Activated naive CD4-positive, alpha-beta T cell treated with anti-CD3 and anti-CD28 coated beads, Interleukin-2, amount 50 U/mL, for 24 hours (primary cell): ENCODE measurements at regions not wholly inside any gene's neighbourhood (a gene's known extent, or its start where the extent isn't known, plus 50 kb on each side); places are given as distances from the start of the nearest gene placed in this dataset.
"Not testable (repeated sequence)": the region's sequence is repeated elsewhere in the genome, so short reads cannot be mapped to it uniquely, and the experiment has no call there.

ENCODE experiments used
- H3K27ac Mint-ChIP-seq: one replicate; pipeline ENCODE4 v1.8.0; 2021; ENCODE audit warnings: mild to moderate bottlenecking, mixed read lengths
- H3K27me3 Mint-ChIP-seq: one replicate; pipeline ENCODE4 v1.8.0; 2021; ENCODE audit warnings: mixed read lengths
- H3K36me3 Mint-ChIP-seq: one replicate; pipeline ENCODE4 v1.8.0; 2021; ENCODE audit warnings: mixed read lengths
- H3K4me1 Mint-ChIP-seq: one replicate; pipeline ENCODE4 v1.8.0; 2021; ENCODE audit warnings: mixed read lengths
- H3K4me3 Mint-ChIP-seq: one replicate; pipeline ENCODE4 v1.8.0; 2021; ENCODE audit warnings: mild to moderate bottlenecking, mixed read lengths
- H3K9me3 Mint-ChIP-seq: one replicate; pipeline ENCODE4 v1.8.0; 2021; ENCODE audit warnings: mixed read lengths

- H3K9me3 Mint-ChIP-seq, H3K27me3 Mint-ChIP-seq, H3K36me3 Mint-ChIP-seq, H3K4me3 Mint-ChIP-seq: not testable (repeated sequence)
- Mint-ChIP-seq H3K27ac (peak overlapping the region; percentile 90), H3K4me1 (peaks cover 70% of the 10 kb centered on the region)
Observed at GRCh38 chr10:11403646-11404045, 207.8 kb downstream of the USP6NL start.

GRCh38 chr10:11403116-11403515 lies 208.3 kb downstream of the USP6NL start:
- no peaks in the 10 kb centered on the region for H3K9me3 Mint-ChIP-seq

GRCh38 chr10:11402392-11402791 lies 209.1 kb downstream of the USP6NL start:
- Mint-ChIP-seq H3K27ac (no peak overlapping the region), H3K4me1 (peaks cover 65% of the 10 kb centered on the region), H3K36me3 (no peaks in the 10 kb centered on the region), H3K27me3 (no peaks in the 10 kb centered on the region), H3K9me3 (no peaks in the 10 kb centered on the region), H3K4me3 (peak overlapping the region; percentile 34)

More at GRCh38 chr10:11403116-11403515, 208.3 kb downstream of the USP6NL start:
- Mint-ChIP-seq H3K4me1 (peaks cover 72% of the 10 kb centered on the region), H3K27me3 (no peaks in the 10 kb centered on the region), H3K27ac (peak overlapping the region; percentile 90), H3K36me3 (no peaks in the 10 kb centered on the region), H3K4me3 (peak overlapping the region; percentile 15)

GRCh38 chr10:11401264-11402235 lies 209.9 kb downstream of the USP6NL start:
- Mint-ChIP-seq H3K27ac (peak overlapping the region; percentile 55), H3K4me3 (peak overlapping the region; percentile 34), H3K27me3 (no peaks in the 10 kb centered on the region), H3K4me1 (peaks cover 56% of the 10 kb centered on the region), H3K9me3 (no peaks in the 10 kb centered on the region), H3K36me3 (no peaks in the 10 kb centered on the region)

- Mint-ChIP-seq H3K9me3 (no peaks in the 10 kb centered on the region), H3K27me3 (no peaks in the 10 kb centered on the region), H3K4me3 (no peak overlapping the region), H3K4me1 (peaks cover 44% of the 10 kb centered on the region), H3K36me3 (no peaks in the 10 kb centered on the region), H3K27ac (no peak overlapping the region)
Observed at GRCh38 chr10:11397980-11398580, 213.4 kb downstream of the USP6NL start.

GRCh38 chr10:11397077-11397965 lies 214.1 kb downstream of the USP6NL start:
- Mint-ChIP-seq H3K4me1 (peaks cover 36% of the 10 kb centered on the region), H3K36me3 (no peaks in the 10 kb centered on the region), H3K27me3 (no peaks in the 10 kb centered on the region), H3K9me3 (no peaks in the 10 kb centered on the region), H3K27ac (no peak overlapping the region), H3K4me3 (no peak overlapping the region)

- Mint-ChIP-seq H3K4me1 (peaks cover 27% of the 10 kb centered on the region), H3K27ac (no peak overlapping the region), H3K36me3 (no peaks in the 10 kb centered on the region), H3K27me3 (no peaks in the 10 kb centered on the region), H3K4me3 (no peak overlapping the region), H3K9me3 (no peaks in the 10 kb centered on the region)
Observed at GRCh38 chr10:11396311-11396955, 215.0 kb downstream of the USP6NL start.

GRCh38 chr10:11395581-11396310 lies 215.7 kb downstream of the USP6NL start:
- Mint-ChIP-seq H3K36me3 (no peaks in the 10 kb centered on the region), H3K4me3 (no peak overlapping the region), H3K27me3 (no peaks in the 10 kb centered on the region), H3K9me3 (no peaks in the 10 kb centered on the region), H3K27ac (no peak overlapping the region), H3K4me1 (peaks cover 20% of the 10 kb centered on the region)

- no peak overlapping the region for H3K27ac Mint-ChIP-seq
- no peaks in the 10 kb centered on the region for H3K27me3 Mint-ChIP-seq
- no peak overlapping the region for H3K4me3 Mint-ChIP-seq
- no peaks in the 10 kb centered on the region for H3K36me3 Mint-ChIP-seq
- H3K4me1 Mint-ChIP-seq: peaks cover 15% of the 10 kb centered on the region
- no peaks in the 10 kb centered on the region for H3K9me3 Mint-ChIP-seq
Observed at GRCh38 chr10:11395161-11395560, 216.3 kb downstream of the USP6NL start.

GRCh38 chr10:11393858-11394257 lies 217.6 kb downstream of the USP6NL start:
- H3K36me3 Mint-ChIP-seq: no peaks in the 10 kb centered on the region
- H3K27me3 Mint-ChIP-seq: no peaks in the 10 kb centered on the region
- peaks cover 6% of the 10 kb centered on the region for H3K4me1 Mint-ChIP-seq
- H3K4me3 Mint-ChIP-seq: no peak overlapping the region
- no peak overlapping the region for H3K27ac Mint-ChIP-seq
- no peaks in the 10 kb centered on the region for H3K9me3 Mint-ChIP-seq

- no peaks in the 10 kb centered on the region for H3K36me3 Mint-ChIP-seq
Observed at GRCh38 chr10:11392776-11393175, 218.7 kb downstream of the USP6NL start.

GRCh38 chr10:11388996-11389395 lies 222.5 kb downstream of the USP6NL start:
- no peak overlapping the region for H3K27ac Mint-ChIP-seq
- peaks cover 4% of the 10 kb centered on the region for H3K4me1 Mint-ChIP-seq
- no peak overlapping the region for H3K4me3 Mint-ChIP-seq
- H3K9me3 Mint-ChIP-seq: no peaks in the 10 kb centered on the region
- no peaks in the 10 kb centered on the region for H3K27me3 Mint-ChIP-seq
- no peaks in the 10 kb centered on the region for H3K36me3 Mint-ChIP-seq

More at GRCh38 chr10:11392776-11393175, 218.7 kb downstream of the USP6NL start:
- H3K4me1 Mint-ChIP-seq: no peaks in the 10 kb centered on the region
- no peaks in the 10 kb centered on the region for H3K9me3 Mint-ChIP-seq
- no peak overlapping the region for H3K27ac Mint-ChIP-seq
- no peaks in the 10 kb centered on the region for H3K27me3 Mint-ChIP-seq
- H3K4me3 Mint-ChIP-seq: no peak overlapping the region

- H3K27ac Mint-ChIP-seq: no peak overlapping the region
- H3K27me3 Mint-ChIP-seq: no peaks in the 10 kb centered on the region
- no peaks in the 10 kb centered on the region for H3K36me3 Mint-ChIP-seq
- no peak overlapping the region for H3K4me3 Mint-ChIP-seq
- no peaks in the 10 kb centered on the region for H3K9me3 Mint-ChIP-seq
- peaks cover 5% of the 10 kb centered on the region for H3K4me1 Mint-ChIP-seq
Observed at GRCh38 chr10:11387551-11388222, 223.8 kb downstream of the USP6NL start.

- peaks cover 5% of the 10 kb centered on the region for H3K4me1 Mint-ChIP-seq
- no peaks in the 10 kb centered on the region for H3K9me3 Mint-ChIP-seq
- H3K4me3 Mint-ChIP-seq: no peak overlapping the region
- no peaks in the 10 kb centered on the region for H3K36me3 Mint-ChIP-seq
- no peak overlapping the region for H3K27ac Mint-ChIP-seq
- H3K27me3 Mint-ChIP-seq: no peaks in the 10 kb centered on the region
Observed at GRCh38 chr10:11387044-11387443, 224.4 kb downstream of the USP6NL start.
